H1 (cell line): ENCODE measurements at regions not wholly inside any gene's neighbourhood (a gene's known extent, or its start where the extent isn't known, plus 50 kb on each side); places are given as distances from the start of the nearest gene placed in this dataset.

Source experiments
- ATF3 ChIP-seq: IDR thresholded peaks from 2 replicates; pipeline ENCODE4 v1.6.1; 2011; ENCODE audit warnings: low read depth, mild to moderate bottlenecking, low read length; ENCODE audit not compliant: insufficient read depth
- BACH1 ChIP-seq: IDR thresholded peaks from 2 replicates; pipeline ENCODE4 v1.6.1; 2012; ENCODE audit warnings: low read length, improper control_type of control experiment
- CBX8 ChIP-seq: fragments of 300-800, 300-1000 bp; sonication (generic); IDR thresholded peaks from 2 replicates; pipeline ENCODE4 v1.7.1; 2016; ENCODE audit warnings: low read depth, low read length, borderline replicate concordance
- CHD7 ChIP-seq: fragments of 300-600 bp; sonication (generic); IDR thresholded peaks from 2 replicates; pipeline ENCODE4 v1.7.1; 2012; ENCODE audit warnings: low read length, moderate library complexity, mild to moderate bottlenecking, inconsistent platforms; ENCODE audit not compliant: insufficient replicate concordance
- CREB1 ChIP-seq: IDR thresholded peaks from 2 replicates; pipeline ENCODE4 v1.6.1; 2012; ENCODE audit warnings: inconsistent platforms
- EZH2 ChIP-seq: fragments of 200-600 bp; sonication (generic); IDR thresholded peaks from 2 replicates; pipeline ENCODE4 v1.7.1; 2012; ENCODE audit warnings: low read depth, mild to moderate bottlenecking, moderate library complexity, low read length, inconsistent platforms; ENCODE audit not compliant: severe bottlenecking
- FOSL1 ChIP-seq: IDR thresholded peaks from 2 replicates; pipeline ENCODE4 v1.6.1; 2011; ENCODE audit warnings: mild to moderate bottlenecking, low read depth, low read length, moderate library complexity; ENCODE audit not compliant: insufficient read depth
- JUN ChIP-seq: IDR thresholded peaks from 2 replicates; pipeline ENCODE4 v1.6.1; 2011; ENCODE audit warnings: low read depth, mild to moderate bottlenecking, improper control_type of control experiment, low read length
- TAF7 ChIP-seq: optimal IDR thresholded peaks from 2 replicates; pipeline ENCODE3; 2011; ENCODE audit warnings: low read depth, mild to moderate bottlenecking, inconsistent platforms, low read length, moderate library complexity, borderline replicate concordance

GRCh38 chr4:63029380-63029779, 1379.9 kb downstream of the TECRL start (continued):
- TF ChIP-seq CHD7 (no peak), EZH2 (no peak), JUN (no peak), FOSL1 (no peak), BACH1 (no peak), TAF7 (no peak), CREB1 (no peak), ATF3 (no peak), CBX8 (no peak)
